ENCODE measurements at regions not wholly inside any gene's neighbourhood (a gene's known extent, or its start where the extent isn't known, plus 50 kb on each side); places are given as distances from the start of the nearest gene placed in this dataset.
A peak's percentile ranks its signal among the peaks of the same experiment; 100 is the strongest.
"Not testable (repeated sequence)": the region's sequence is repeated elsewhere in the genome, so short reads cannot be mapped to it uniquely, and the experiment has no call there.

GRCh38 chr3:109985943-109986555 is 648.7 kb upstream of the DPPA4 start:
- DNase-seq: no peak

GRCh38 chr3:109994853-109995252 is 657.5 kb upstream of the DPPA4 start:
- no peak for DNase-seq

DNA sequence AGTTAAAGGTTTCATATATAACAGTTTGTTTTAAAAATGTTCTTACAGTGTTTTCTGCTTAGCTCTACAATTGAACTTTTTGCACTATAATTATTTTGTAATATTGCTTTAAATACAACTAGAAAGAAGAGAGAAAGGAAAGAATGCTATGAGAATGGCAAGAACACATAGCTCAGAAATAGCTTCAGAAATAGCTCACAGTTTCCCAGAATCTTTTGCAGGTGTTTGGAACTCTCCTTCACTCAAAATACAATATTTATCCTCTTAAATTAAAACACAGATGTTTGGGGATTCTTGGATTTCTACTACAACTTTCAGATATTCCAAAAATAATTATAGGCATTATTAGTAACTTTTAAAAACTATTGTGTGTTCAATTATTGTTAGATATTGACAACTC is 658.0 kb upstream of the DPPA4 start:
- no peak for DNase-seq

DNA sequence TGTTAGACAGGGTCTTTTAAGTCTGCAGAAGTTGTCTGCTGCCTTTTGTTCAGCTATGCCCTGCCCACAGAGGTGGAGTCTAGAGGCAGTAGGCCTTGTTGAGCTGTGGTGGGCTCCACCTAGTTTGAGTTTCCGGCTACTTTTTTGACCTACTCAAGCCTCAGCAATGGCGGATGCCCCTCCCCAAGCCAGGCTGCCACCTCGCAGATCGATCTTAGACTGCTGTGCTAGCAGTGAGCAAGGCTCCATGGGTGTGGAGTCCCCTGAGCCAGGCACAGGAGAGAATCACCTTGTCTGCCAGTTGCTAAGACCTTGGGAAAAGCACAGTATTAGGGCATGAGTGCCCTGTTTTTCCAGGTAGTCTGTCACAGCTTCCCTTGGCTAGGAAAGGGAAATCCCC is 664.6 kb upstream of the DPPA4 start:
- DNase-seq: not testable (repeated sequence)

DNA sequence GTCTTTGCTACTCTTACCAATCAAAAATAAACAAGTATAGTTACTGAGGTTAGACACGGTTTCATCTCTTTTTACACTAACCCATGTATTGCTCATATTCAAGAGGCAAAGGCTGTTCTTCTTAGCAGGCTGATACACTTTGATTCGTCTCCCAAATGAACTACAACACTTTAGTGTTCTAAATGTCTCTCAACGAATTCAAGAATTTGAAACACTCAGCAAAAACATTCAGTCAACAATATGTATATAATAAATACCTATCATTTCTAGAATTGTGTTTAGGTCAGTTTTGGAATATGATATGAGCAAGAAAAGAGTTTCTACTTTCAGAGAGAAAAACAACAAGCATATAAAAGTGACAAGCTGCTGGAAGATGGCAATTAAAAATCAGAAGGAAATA is 669.6 kb upstream of the DPPA4 start:
- DNase-seq: no peak

DNA sequence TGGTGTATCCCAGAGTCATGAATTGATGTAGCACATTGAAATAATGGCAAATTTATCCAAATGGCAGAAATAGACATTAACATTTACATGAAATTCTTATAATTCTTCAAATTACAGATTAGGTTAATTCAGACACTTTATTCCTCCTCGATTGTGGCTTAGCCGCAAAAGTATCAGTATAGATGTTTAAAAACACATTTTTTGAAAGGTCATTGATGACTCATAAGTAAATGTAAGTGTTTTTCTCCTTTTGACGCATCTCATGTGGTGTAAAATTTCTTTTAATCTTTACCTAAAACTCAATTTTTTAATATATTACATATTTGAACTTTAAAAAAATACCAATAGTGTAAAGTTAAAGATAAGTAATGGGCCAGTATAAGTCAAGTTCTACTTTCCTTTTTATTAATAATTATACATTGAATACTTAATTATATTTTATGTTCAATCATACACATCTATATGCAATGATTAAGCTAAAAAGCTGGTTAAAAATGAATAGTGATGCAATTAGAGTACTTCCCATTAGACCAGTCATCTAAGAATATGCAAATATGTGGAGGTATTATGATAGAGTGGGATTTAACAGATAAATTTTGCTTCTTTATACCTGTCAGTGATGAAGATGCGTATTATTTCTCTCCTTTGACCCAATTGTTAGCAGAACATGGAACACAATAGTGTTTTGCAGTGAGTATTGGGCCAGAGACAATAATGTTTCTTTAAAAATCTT is 678.1 kb upstream of the DPPA4 start:
- no peak for DNase-seq

GRCh38 chr3:110016235-110016815 is 679.0 kb upstream of the DPPA4 start:
- no peak for DNase-seq

DNA sequence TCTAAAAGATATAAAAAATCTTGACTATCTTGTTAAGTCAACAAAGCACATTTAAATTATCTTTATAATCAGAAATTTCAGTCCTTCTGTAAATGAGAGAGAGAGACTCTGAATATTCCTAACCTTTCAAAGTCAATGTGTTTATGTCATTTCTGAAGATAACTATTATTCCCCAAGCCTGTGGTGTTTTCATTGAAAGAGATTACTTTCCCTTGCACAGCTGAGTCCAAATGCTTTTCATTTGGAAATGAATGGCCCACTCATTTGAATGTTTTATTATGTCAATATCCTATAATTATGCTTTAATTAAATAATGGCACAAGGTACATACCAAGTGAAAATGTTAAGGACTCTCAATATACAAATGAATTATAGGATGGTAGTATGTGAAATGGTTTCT is 680.0 kb upstream of the DPPA4 start:
- no peak for DNase-seq

- no peak for DNase-seq
These were observed 684.3 kb upstream of the DPPA4 start for GRCh38 chr3:110021659-110022058.

GRCh38 chr3:110023022-110023421 is 685.7 kb upstream of the DPPA4 start:
- DNase-seq: not testable (repeated sequence)

- DNase-seq: no peak
These were observed 689.1 kb upstream of the DPPA4 start for GRCh38 chr3:110026421-110026820.

DNA sequence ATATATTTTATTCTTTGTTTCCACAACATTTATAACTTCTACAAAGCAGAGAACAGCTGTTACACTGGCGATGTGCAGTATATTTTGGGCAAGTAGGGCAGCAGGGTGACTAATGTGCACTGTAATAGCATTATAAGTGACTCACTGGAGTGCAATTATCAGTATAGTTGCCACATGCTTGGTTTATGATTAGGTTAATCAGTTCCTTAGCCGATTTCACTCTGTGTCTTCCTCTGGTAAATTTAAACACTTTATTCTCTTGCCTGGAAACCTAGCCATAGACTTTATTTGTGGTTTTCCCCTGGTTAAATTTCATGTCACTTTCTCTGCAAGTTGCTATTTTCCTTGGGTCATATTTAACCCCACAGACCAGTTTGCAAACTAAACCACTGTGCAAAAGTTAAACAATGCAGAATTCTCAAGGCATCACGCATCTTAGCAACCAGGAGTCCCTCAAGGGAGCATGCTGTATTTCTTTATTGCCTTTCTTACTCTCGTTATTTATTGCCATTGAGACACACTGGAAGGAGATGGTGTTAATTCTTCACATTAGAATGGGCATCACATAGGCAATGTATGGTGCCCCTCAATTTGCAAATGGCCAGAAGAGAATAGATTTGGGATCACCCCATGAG is 690.2 kb upstream of the DPPA4 start:
- DNase-seq: peak in 3 of 56 donors; percentile 0 to 13 (median 4)

- no peak for DNase-seq
These were observed 694.6 kb upstream of the DPPA4 start for GRCh38 chr3:110031975-110032374.

DNA sequence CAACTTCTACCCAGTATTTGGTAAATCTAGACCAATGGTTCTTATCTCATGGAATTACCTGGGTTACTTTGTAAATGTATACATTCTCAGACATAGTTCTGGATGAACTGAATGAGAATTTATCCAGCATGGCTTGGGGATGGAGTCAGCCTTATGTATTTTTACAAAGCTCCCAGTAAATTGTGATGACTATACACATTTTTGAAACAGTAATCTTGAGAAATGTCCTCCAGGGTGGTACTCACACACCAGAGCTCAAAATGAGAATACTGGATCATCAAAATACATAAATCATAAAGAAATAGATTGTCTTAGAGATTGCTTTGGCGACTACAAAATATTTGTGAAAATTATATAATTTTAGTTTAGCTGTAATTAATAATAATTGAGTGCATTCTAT is 722.1 kb upstream of the DPPA4 start:
- no peak for DNase-seq

DNA sequence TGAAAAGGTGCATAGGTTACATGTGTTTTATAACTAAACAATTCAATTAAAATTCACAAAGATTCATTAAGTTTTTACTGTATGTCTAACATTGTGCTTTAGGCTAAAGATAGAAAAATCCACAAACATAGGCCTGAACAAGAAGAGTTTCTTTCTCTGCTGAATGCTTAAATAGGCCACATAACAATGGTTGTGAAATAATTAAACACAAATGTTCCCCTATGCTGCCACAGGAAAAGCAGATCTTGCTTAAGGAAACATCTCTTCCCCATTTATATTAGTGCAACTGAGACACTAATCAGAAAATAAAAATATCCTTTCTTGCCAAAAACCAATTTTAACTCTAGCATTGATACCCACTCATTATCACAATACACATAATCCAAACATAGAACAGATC is 725.4 kb upstream of the DPPA4 start:
- DNase-seq: no peak

GRCh38 chr3:110063178-110063577 is 725.8 kb upstream of the DPPA4 start:
- no peak for DNase-seq

DNA sequence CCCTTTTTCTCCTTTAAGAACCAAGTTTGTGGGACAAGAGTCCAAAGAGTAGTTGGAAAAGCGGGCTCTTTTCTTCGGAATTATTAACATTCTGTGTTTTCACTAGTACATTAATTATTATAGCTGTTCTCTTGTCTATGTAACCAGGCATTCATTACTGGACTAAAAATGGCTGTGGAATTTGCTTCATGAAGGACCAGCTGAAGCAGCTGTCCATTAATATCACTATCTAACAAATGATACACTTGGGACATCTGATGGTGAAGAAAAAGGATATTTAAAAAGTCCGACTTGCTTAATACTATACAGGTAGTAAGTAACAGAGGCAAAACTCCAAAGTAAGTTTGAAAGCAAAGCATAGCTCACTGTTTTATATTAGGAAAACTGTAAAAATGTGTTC is 728.9 kb upstream of the DPPA4 start:
- DNase-seq: no peak

DNA sequence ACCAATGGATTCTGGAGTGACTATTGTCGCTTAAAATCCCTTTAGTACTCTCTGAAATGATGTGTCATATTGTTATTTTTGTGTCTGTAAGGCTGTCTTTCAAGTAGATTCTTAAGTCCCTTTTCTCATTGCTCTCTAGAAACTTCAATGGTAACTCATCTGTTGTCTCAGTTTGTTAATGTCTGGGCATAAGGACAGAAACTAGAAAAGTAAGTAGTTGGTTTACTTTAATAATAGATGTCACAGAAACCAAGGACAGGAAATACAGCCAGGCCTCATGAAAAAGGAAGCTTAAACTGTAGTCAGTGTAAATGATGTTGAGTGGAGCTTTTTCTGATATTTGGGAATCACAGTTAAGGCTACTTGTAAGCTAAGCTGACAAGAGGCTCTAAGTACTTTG is 730.2 kb upstream of the DPPA4 start:
- DNase-seq: no peak

- DNase-seq: no peak
These were observed 732.4 kb upstream of the DPPA4 start for GRCh38 chr3:110069761-110070160.

- no peak for DNase-seq
These were observed 733.0 kb upstream of the DPPA4 start for GRCh38 chr3:110070161-110070916.

GRCh38 chr3:110074095-110074494 is 736.7 kb upstream of the DPPA4 start:
- DNase-seq: no peak

- no peak for DNase-seq
These were observed 739.7 kb upstream of the DPPA4 start for GRCh38 chr3:110077093-110077492.

Measured in amygdala (tissue), 56 donors.